KMS-11 (cell line): ENCODE measurements at regions not wholly inside any gene's neighbourhood (a gene's known extent, or its start where the extent isn't known, plus 50 kb on each side); places are given as distances from the start of the nearest gene placed in this dataset.

Source experiments
- H2AFZ ChIP-seq: fragments of 200-600 bp; sonication (generic); 2 replicates; pipeline ENCODE4 v1.6.1; 2016; ENCODE audit warnings: antibody characterized with exemption, mixed run types, low read depth
- H3K27ac ChIP-seq: fragments of 200-600 bp; sonication (generic); 2 replicates; pipeline ENCODE4 v1.6.1; 2016; ENCODE audit warnings: mild to moderate bottlenecking, mixed run types
- H3K27me3 ChIP-seq: fragments of 200-600 bp; sonication (generic); 2 replicates; pipeline ENCODE4 v1.6.1; 2017; ENCODE audit warnings: mild to moderate bottlenecking, low read depth, mixed run types, moderate library complexity; ENCODE audit not compliant: insufficient read depth
- H3K36me3 ChIP-seq: fragments of 200-600 bp; sonication (generic); 2 replicates; pipeline ENCODE4 v1.6.1; 2017; ENCODE audit warnings: mild to moderate bottlenecking, mixed run types; ENCODE audit not compliant: insufficient read depth
- H3K4me1 ChIP-seq: fragments of 200-600 bp; sonication (generic); 2 replicates; pipeline ENCODE4 v1.6.1; 2016; ENCODE audit warnings: mild to moderate bottlenecking, low read depth, mixed run types; ENCODE audit not compliant: poor library complexity, severe bottlenecking
- H3K4me2 ChIP-seq: fragments of 200-600 bp; sonication (generic); 2 replicates; pipeline ENCODE4 v1.7.0; 2016; ENCODE audit warnings: mild to moderate bottlenecking, mixed run types
- H3K4me3 ChIP-seq: fragments of 200-600 bp; sonication (generic); IDR thresholded peaks from 2 replicates; pipeline ENCODE4 v1.6.1; 2017; ENCODE audit warnings: low read depth, low read length, mixed read lengths; ENCODE audit not compliant: insufficient read depth
- H3K79me2 ChIP-seq: fragments of 200-600 bp; sonication (generic); 2 replicates; pipeline ENCODE4 v1.6.1; 2016; ENCODE audit warnings: low read depth, mixed run types; ENCODE audit not compliant: insufficient read depth
- H3K9ac ChIP-seq: fragments of 200-600 bp; sonication (generic); 2 replicates; pipeline ENCODE4 v1.6.1; 2016; ENCODE audit warnings: mild to moderate bottlenecking, mixed run types
- H4K20me1 ChIP-seq: fragments of 200-600 bp; sonication (generic); 2 replicates; pipeline ENCODE4 v1.6.1; 2016; ENCODE audit warnings: mild to moderate bottlenecking, mixed run types; ENCODE audit not compliant: insufficient read depth
- CTCF ChIP-seq: fragments of 200-600 bp; sonication (generic); conservative IDR thresholded peaks from 2 replicates; pipeline ENCODE4 v1.6.1; 2017; ENCODE audit warnings: low read depth, mild to moderate bottlenecking, antibody characterized with exemption, low read length, moderate library complexity, mixed read lengths

- no peaks in the 10 kb centered on the region for H4K20me1 ChIP-seq
- H3K4me3 ChIP-seq: no peak overlapping the region
- H3K9ac ChIP-seq: no peak overlapping the region
- no peaks in the 10 kb centered on the region for H3K4me1 ChIP-seq
- no peak overlapping the region for H2AFZ ChIP-seq
- H3K79me2 ChIP-seq: no peaks in the 10 kb centered on the region
- H3K27ac ChIP-seq: no peak overlapping the region
- H3K4me2 ChIP-seq: no peak overlapping the region
- no peaks in the 10 kb centered on the region for H3K36me3 ChIP-seq
- TF ChIP-seq CTCF: no peak
- H3K27me3 ChIP-seq: no peaks in the 10 kb centered on the region
These were observed 332.7 kb upstream of the MAGI2 start for GRCh38 chr7:79786187-79786586.

DNA sequence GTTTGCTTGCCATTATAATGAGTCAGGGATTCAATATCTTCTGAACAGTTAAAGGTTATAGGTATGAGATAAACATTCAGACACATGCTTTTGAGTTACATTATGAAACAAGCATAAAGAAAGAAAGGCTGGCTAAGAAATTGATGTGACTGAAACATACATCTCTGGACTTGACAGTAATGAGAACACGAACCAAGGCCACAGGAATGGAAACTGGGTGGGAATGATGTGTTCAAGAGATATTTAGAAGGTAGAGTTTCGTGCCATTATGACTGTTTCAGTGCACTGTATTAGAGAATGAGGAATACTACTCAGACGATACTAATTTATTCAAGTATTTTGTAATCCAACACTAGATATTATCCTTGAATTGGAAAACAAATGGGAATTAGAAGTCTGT is 332.1 kb upstream of the MAGI2 start:
- H3K27me3 ChIP-seq: no peaks in the 10 kb centered on the region
- no peaks in the 10 kb centered on the region for H3K79me2 ChIP-seq
- H3K4me2 ChIP-seq: no peak overlapping the region
- no peak overlapping the region for H2AFZ ChIP-seq
- no peaks in the 10 kb centered on the region for H3K4me1 ChIP-seq
- H3K36me3 ChIP-seq: no peaks in the 10 kb centered on the region
- no peak overlapping the region for H3K9ac ChIP-seq
- TF ChIP-seq CTCF: no peak
- no peak overlapping the region for H3K27ac ChIP-seq
- no peak overlapping the region for H3K4me3 ChIP-seq
- H4K20me1 ChIP-seq: no peaks in the 10 kb centered on the region

- H3K36me3 ChIP-seq: no peaks in the 10 kb centered on the region
- H3K27me3 ChIP-seq: no peaks in the 10 kb centered on the region
- H4K20me1 ChIP-seq: no peaks in the 10 kb centered on the region
- no peak overlapping the region for H2AFZ ChIP-seq
- no peaks in the 10 kb centered on the region for H3K4me1 ChIP-seq
- no peak overlapping the region for H3K4me2 ChIP-seq
- H3K79me2 ChIP-seq: no peaks in the 10 kb centered on the region
- H3K4me3 ChIP-seq: no peak overlapping the region
- H3K9ac ChIP-seq: no peak overlapping the region
- H3K27ac ChIP-seq: no peak overlapping the region
- TF ChIP-seq CTCF: no peak
These were observed 329.4 kb upstream of the MAGI2 start for GRCh38 chr7:79782906-79783305.

DNA sequence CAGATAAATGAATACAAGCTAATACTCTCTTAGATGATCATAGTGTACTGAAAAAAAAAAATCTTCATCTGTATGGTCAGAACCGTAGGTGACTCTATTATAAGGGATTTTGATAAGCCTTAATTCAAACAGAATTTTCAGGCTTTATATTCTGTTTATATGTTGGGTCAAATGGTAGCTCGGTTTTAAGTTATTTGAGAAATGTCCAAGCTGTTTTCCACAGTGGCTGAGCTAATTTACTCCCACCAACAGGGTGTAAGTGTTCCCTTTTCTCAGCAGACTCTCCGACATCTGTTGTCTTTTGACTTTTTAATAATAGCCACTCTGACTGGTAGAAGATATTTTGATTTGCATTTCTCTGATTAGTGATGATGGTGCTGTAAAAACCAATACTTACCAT is 328.8 kb upstream of the MAGI2 start:
- Histone ChIP-seq H3K4me1 (no peaks in the 10 kb centered on the region), H4K20me1 (no peaks in the 10 kb centered on the region), H3K36me3 (no peaks in the 10 kb centered on the region), H3K27me3 (no peaks in the 10 kb centered on the region), H2AFZ (no peak overlapping the region), H3K79me2 (no peaks in the 10 kb centered on the region), H3K4me3 (no peak overlapping the region), H3K27ac (no peak overlapping the region), H3K9ac (no peak overlapping the region), H3K4me2 (no peak overlapping the region)
- no peak for TF ChIP-seq CTCF

DNA sequence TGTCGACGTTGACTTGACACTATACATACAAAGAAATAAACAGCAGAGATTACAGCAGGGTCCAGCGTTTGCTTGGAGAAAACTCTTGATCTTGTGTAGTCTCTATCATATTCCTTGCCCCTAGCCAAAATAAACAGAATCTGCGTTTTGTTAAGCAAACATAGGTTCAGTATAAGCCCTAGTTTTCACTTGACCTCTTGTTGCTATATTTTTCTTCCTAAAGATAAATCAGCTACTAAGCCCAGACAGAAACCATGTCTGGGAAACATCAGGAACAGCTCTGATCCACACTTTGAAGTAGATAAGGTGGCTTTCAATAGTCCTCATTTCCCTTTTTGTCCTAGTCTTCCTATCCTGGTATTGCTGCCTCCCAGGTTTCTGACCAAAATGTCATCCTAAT is 328.2 kb upstream of the MAGI2 start:
- Histone ChIP-seq H4K20me1 (no peaks in the 10 kb centered on the region), H3K27me3 (no peaks in the 10 kb centered on the region), H3K4me3 (no peak overlapping the region), H3K36me3 (no peaks in the 10 kb centered on the region), H3K27ac (no peak overlapping the region), H3K4me2 (no peak overlapping the region), H2AFZ (no peak overlapping the region), H3K9ac (no peak overlapping the region), H3K79me2 (no peaks in the 10 kb centered on the region), H3K4me1 (no peaks in the 10 kb centered on the region)
- TF ChIP-seq CTCF: no peak
